IMR-90 (cell line): ENCODE measurements at regions not wholly inside any gene's neighbourhood (a gene's known extent, or its start where the extent isn't known, plus 50 kb on each side); places are given as distances from the start of the nearest gene placed in this dataset.

Source experiments
- ATAC-seq: fragments of 200-7000 bp; cut with Tn5 transposase; 2 replicates; pipeline ENCODE4 v1.9.1; 2020; ENCODE audit warnings: low read depth, mild to moderate bottlenecking, moderate library complexity
- BruUV-seq: library from RNA; stranded (reverse); fragments of 400-500 nt; replicated peaks from 2 replicates; lab custom pipeline; 2021; lab: Mats Ljungman, UMichigan
- CTCF ChIA-PET: fragments of 300-600 bp; formaldehyde crosslinking; extraction: SDS; loops from one replicate; lab custom pipeline; 2021; ENCODE audit warnings: antibody characterized with exemption; lab: Yijun Ruan, JAX
- POLR2A ChIA-PET: fragments of 300-600 bp; sonication (Branson Sonifier 250); formaldehyde crosslinking; loops from one replicate; lab custom pipeline; 2022; ENCODE audit warnings: antibody characterized with exemption; ENCODE audit not compliant: unreplicated experiment; lab: Charles Lee
- DNase-seq: peaks from one replicate; pipeline ENCODE4 v3.0.0; 2013
- H2AFZ ChIP-seq: replicated peaks from 2 replicates; pipeline ENCODE3; 2013; ENCODE audit warnings: low read length, mild to moderate bottlenecking; ENCODE audit not compliant: poor library complexity
- H2AK5ac ChIP-seq: 2 replicates; pipeline ENCODE4 v1.6.1; 2013; ENCODE audit warnings: low read depth, low read length, inconsistent platforms
- H2AK9ac ChIP-seq: replicated peaks from 2 replicates; pipeline ENCODE3; 2013; ENCODE audit warnings: mild to moderate bottlenecking, low read depth, low read length, moderate library complexity; ENCODE audit not compliant: poor library complexity
- H2BK120ac ChIP-seq: 2 replicates; pipeline ENCODE4 v1.6.1; 2013; ENCODE audit warnings: low read depth, low read length, inconsistent platforms
- H2BK15ac ChIP-seq: 3 replicates; pipeline ENCODE4 v1.6.1; 2013; ENCODE audit warnings: low read depth, low read length, inconsistent platforms
- H2BK20ac ChIP-seq: 2 replicates; pipeline ENCODE4 v1.6.1; 2013; ENCODE audit warnings: low read depth, mild to moderate bottlenecking, inconsistent platforms, low read length, moderate library complexity
- H2BK5ac ChIP-seq: 2 replicates; pipeline ENCODE4 v1.6.1; 2013; ENCODE audit warnings: mild to moderate bottlenecking, low read depth, low read length, inconsistent platforms; ENCODE audit not compliant: poor library complexity, severe bottlenecking
- H3K14ac ChIP-seq: replicated peaks from 2 replicates; pipeline ENCODE4 v1.6.1; 2013; ENCODE audit warnings: low read depth, low read length, inconsistent platforms
- H3K18ac ChIP-seq: 2 replicates; pipeline ENCODE4 v1.6.1; 2013; ENCODE audit warnings: low read depth, low read length, control low read depth
- H3K23ac ChIP-seq: 2 replicates; pipeline ENCODE4 v1.6.1; 2013; ENCODE audit warnings: low read depth, low read length, inconsistent platforms
- H3K27ac ChIP-seq: 2 replicates; pipeline ENCODE4 v1.5.1; 2013; ENCODE audit warnings: mild to moderate bottlenecking, control low read depth, low read length; ENCODE audit not compliant: insufficient read depth
- H3K27me3 ChIP-seq: 2 replicates; pipeline ENCODE4 v1.6.1; 2013; ENCODE audit warnings: low read length; ENCODE audit not compliant: control insufficient read depth, insufficient read depth
- H3K36me3 ChIP-seq: 2 replicates; pipeline ENCODE4 v1.6.1; 2013; ENCODE audit warnings: low read length, mixed read lengths; ENCODE audit not compliant: control insufficient read depth, insufficient read depth
- H3K4ac ChIP-seq: 2 replicates; pipeline ENCODE4 v1.6.1; 2013; ENCODE audit warnings: low read depth, low read length, inconsistent platforms
- H3K4me1 ChIP-seq: 2 replicates; pipeline ENCODE4 v1.6.1; 2013; ENCODE audit warnings: low read length, mixed read lengths; ENCODE audit not compliant: control insufficient read depth, insufficient read depth
- H3K4me2 ChIP-seq: 2 replicates; pipeline ENCODE4 v1.6.1; 2013; ENCODE audit warnings: low read depth, mild to moderate bottlenecking, control low read depth, low read length, moderate library complexity
- H3K4me3 ChIP-seq: 2 replicates; pipeline ENCODE4 v1.5.1; 2013; ENCODE audit warnings: low read depth, mild to moderate bottlenecking, control low read depth, low read length, moderate library complexity; ENCODE audit not compliant: insufficient read depth
- H3K56ac ChIP-seq: 2 replicates; pipeline ENCODE4 v1.6.1; 2013; ENCODE audit warnings: low read length, inconsistent platforms; ENCODE audit not compliant: insufficient read depth; ENCODE audit errors: extremely low read depth
- H3K79me1 ChIP-seq, 2 experiments: 2 replicates each; pipeline ENCODE4 v1.6.1; 2013; ENCODE audit warnings: low read length in 2 of 2, inconsistent platforms in 1 of 2, low read depth in 1 of 2
- H3K9ac ChIP-seq: 2 replicates; pipeline ENCODE4 v1.6.1; 2013; ENCODE audit warnings: low read depth, low read length, control low read depth
- H3K9me1 ChIP-seq: 2 replicates; pipeline ENCODE4 v1.6.1; 2013; ENCODE audit warnings: low read length, inconsistent platforms; ENCODE audit not compliant: insufficient read depth
- H3K9me3 ChIP-seq: 2 replicates; pipeline ENCODE4 v1.6.1; 2013; ENCODE audit warnings: low read length; ENCODE audit not compliant: control insufficient read depth, insufficient read depth
- H4K20me1 ChIP-seq: 2 replicates; pipeline ENCODE4 v1.6.1; 2013; ENCODE audit warnings: low read length, inconsistent platforms; ENCODE audit not compliant: insufficient read depth
- H4K5ac ChIP-seq: 2 replicates; pipeline ENCODE4 v1.6.1; 2013; ENCODE audit warnings: mild to moderate bottlenecking, low read depth, low read length, control low read depth
- H4K8ac ChIP-seq, 2 experiments: 2 replicates each; pipeline ENCODE4 v1.6.1; 2013; ENCODE audit warnings: low read depth in 2 of 2, low read length in 2 of 2, control low read depth in 1 of 2, inconsistent platforms in 1 of 2
- H4K91ac ChIP-seq: 2 replicates; pipeline ENCODE4 v1.6.1; 2013; ENCODE audit warnings: low read depth, low read length, inconsistent platforms; ENCODE audit not compliant: insufficient read depth
- BHLHE40 ChIP-seq: fragments of 150-350 bp; IDR thresholded peaks from 2 replicates; pipeline ENCODE4 v1.6.1; 2016; ENCODE audit warnings: mild to moderate bottlenecking, low read depth, low read length
- MAFK ChIP-seq: IDR thresholded peaks from 2 replicates; pipeline ENCODE4 v1.6.1; 2012; ENCODE audit warnings: low read depth, low read length, improper control_type of control experiment
- MXI1 ChIP-seq: IDR thresholded peaks from 2 replicates; pipeline ENCODE4 v1.6.1; 2012; ENCODE audit warnings: low read depth, mild to moderate bottlenecking, low read length, moderate library complexity, borderline replicate concordance
- POLR2A ChIP-seq: IDR thresholded peaks from 2 replicates; pipeline ENCODE4 v1.6.1; 2012; ENCODE audit warnings: mild to moderate bottlenecking, low read depth, low read length
- RAD21 ChIP-seq: IDR thresholded peaks from 2 replicates; pipeline ENCODE4 v1.6.1; 2012; ENCODE audit warnings: low read length, improper control_type of control experiment
- RCOR1 ChIP-seq: IDR thresholded peaks from 2 replicates; pipeline ENCODE4 v1.6.1; 2012; ENCODE audit warnings: mild to moderate bottlenecking, low read length, improper control_type of control experiment; ENCODE audit not compliant: insufficient replicate concordance
- RFX5 ChIP-seq: IDR thresholded peaks from 2 replicates; pipeline ENCODE4 v1.8.0; 2012; ENCODE audit warnings: low read depth, mild to moderate bottlenecking, low read length, moderate library complexity
- WGBS, 2 experiments: methylation state at CpG; one replicate each; pipeline versions ENCODE4 v1.1.5 to v1.1.7; 2013; ENCODE audit warnings: missing lambda C conversion rate in 2 of 2; ENCODE audit not compliant: insufficient read length in 1 of 2; ENCODE audit errors: extremely low coverage in 2 of 2; 5-methylcytosine and 5-hydroxymethylcytosine counted together
- dilution Hi-C: fragments of 300-500 bp; cut with HindIII; formaldehyde crosslinking; loops from one replicate; pipeline ENCODE4 v1.14.3; 2018; ENCODE audit warnings: low sequenced_read_pairs; ENCODE audit not compliant: unreplicated experiment
- in situ Hi-C: fragments of 300-500 bp; cut with MboI; formaldehyde crosslinking; loops from 3 replicates; pipeline ENCODE4 v1.14.3; 2019; ENCODE audit warnings: low sequenced_read_pairs, inconsistent platforms, mixed read lengths
- intact Hi-C: fragments of 100-400 bp; cut with micrococcal nuclease; formaldehyde crosslinking; loops from 2 replicates; pipeline ENCODE4 v1.10.0; 2022

DNA sequence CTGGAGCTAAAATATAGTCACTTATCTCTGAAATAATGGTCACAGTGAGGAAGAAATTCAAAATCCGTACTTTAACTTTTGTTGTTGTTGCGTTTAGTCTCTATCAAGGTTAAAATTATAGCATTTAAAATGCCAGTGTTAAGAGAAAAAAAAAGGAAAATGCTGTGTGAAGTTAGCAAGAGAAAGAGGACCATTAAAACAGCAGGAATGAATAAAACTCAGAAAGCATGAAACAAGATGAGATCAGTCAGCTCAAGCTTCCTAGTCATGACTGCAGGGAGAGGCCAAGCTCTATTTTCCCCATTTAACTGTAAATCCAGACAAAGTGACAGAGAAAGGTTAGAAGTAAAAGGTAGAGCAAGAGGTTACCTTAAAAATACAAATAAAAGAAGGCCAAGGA is 281.7 kb upstream of the ATP5MC3 start:
- ATAC-seq (no peak), DNase-seq (no peak)
- Histone ChIP-seq H2AFZ (no peak overlapping the region), H3K23ac (no peak overlapping the region), H3K4ac (no peak overlapping the region), H4K8ac (no peak overlapping the region), H4K5ac (no peak overlapping the region), H3K56ac (no peak overlapping the region), H2AK9ac (no peak overlapping the region), H3K36me3 (no peaks in the 10 kb centered on the region), H3K27me3 (no peaks in the 10 kb centered on the region), H3K18ac (no peak overlapping the region), H4K91ac (no peak overlapping the region), H2BK120ac (no peak overlapping the region), H3K9ac (no peak overlapping the region), H3K4me2 (no peak overlapping the region), H2AK5ac (no peak overlapping the region), H3K27ac (no peak overlapping the region), H3K14ac (no peak overlapping the region), H2BK15ac (no peak overlapping the region), H3K9me3 (no peaks in the 10 kb centered on the region), H2BK5ac (no peak overlapping the region), H3K4me1 (no peaks in the 10 kb centered on the region), H3K9me1 (no peaks in the 10 kb centered on the region), H3K79me1 (no peaks in the 10 kb centered on the region), H4K20me1 (no peaks in the 10 kb centered on the region), H2BK20ac (no peak overlapping the region), H3K4me3 (no peak overlapping the region)
- ChIA-PET CTCF (no interaction called here), POLR2A (no interaction called here)
- intact Hi-C loops (no loop called here), dilution Hi-C loops (no loop called here), in situ Hi-C loops (no loop called here)
- WGBS, 2 experiments, result 50% methylated on average over 1 of the region's 2 CpGs; no CpG with 5 or more reads in 1 of the 2 experiments
- TF ChIP-seq MXI1, result no peak
- TF ChIP-seq RFX5, result no peak
- no peak for TF ChIP-seq RAD21
- no peak for TF ChIP-seq POLR2A
- no peak for TF ChIP-seq RCOR1
- TF ChIP-seq BHLHE40, result no peak
- no peak for TF ChIP-seq MAFK
- no TSS peak for BruUV-seq
